GM12872 (cell line): ENCODE measurements at regions not wholly inside any gene's neighbourhood (a gene's known extent, or its start where the extent isn't known, plus 50 kb on each side); places are given as distances from the start of the nearest gene placed in this dataset.

Source experiments
- TF ChIP-seq, protein P1 (sequence below): IDR thresholded peaks from 3 replicates; pipeline ENCODE4 v1.5.1; 2011; ENCODE audit warnings: low read depth, mild to moderate bottlenecking, low read length, moderate library complexity; ENCODE audit not compliant: insufficient read depth

- TF ChIP-seq, protein P1, sequence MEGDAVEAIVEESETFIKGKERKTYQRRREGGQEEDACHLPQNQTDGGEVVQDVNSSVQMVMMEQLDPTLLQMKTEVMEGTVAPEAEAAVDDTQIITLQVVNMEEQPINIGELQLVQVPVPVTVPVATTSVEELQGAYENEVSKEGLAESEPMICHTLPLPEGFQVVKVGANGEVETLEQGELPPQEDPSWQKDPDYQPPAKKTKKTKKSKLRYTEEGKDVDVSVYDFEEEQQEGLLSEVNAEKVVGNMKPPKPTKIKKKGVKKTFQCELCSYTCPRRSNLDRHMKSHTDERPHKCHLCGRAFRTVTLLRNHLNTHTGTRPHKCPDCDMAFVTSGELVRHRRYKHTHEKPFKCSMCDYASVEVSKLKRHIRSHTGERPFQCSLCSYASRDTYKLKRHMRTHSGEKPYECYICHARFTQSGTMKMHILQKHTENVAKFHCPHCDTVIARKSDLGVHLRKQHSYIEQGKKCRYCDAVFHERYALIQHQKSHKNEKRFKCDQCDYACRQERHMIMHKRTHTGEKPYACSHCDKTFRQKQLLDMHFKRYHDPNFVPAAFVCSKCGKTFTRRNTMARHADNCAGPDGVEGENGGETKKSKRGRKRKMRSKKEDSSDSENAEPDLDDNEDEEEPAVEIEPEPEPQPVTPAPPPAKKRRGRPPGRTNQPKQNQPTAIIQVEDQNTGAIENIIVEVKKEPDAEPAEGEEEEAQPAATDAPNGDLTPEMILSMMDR: no peak
These were observed 997.9 kb upstream of the POT1 start for GRCh38 chr7:125927556-125927955.

GRCh38 chr7:125926621-125927020 lies 997.0 kb upstream of the POT1 start:
- TF ChIP-seq, protein P1: no peak

- TF ChIP-seq, protein P1: no peak
These were observed 994.4 kb upstream of the POT1 start for GRCh38 chr7:125924037-125924436.

DNA sequence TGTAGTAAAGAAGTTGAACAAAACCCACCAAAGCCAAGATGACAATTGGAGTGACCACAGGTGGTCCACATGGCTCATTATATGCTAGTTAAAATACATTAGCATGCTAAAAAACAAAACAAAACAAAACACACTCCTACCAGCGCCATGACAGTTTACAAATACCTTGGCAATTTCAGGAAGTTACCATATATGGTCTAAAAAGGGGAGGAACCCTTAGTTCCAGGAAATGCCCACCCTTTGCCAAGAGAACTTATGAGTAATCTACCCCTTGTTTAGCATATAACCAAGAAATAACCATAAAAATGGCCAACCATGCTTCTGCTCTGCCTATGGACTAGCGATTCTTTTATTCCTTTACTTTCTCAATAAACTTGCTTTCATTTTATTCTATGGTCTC lies 979.1 kb upstream of the POT1 start:
- TF ChIP-seq, protein P1: no peak

DNA sequence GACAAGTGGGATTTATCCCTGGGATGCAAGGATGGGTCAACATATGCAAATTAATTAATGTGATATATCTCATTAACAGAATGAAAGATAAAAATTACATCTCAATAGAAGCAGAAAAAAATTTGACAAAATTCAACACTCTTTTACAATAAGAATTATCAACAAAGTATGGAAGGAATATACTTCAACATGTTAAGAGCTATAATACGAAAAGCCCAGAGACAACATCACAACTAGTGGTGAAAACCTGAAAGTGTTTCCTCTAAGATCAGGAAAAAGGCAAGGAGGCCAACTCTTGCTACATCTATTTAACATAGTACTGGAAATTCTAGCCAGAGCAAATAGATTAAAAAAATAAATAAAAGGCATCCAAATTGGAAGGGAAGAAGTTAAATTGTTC lies 970.0 kb upstream of the POT1 start:
- TF ChIP-seq, protein P1: no peak

DNA sequence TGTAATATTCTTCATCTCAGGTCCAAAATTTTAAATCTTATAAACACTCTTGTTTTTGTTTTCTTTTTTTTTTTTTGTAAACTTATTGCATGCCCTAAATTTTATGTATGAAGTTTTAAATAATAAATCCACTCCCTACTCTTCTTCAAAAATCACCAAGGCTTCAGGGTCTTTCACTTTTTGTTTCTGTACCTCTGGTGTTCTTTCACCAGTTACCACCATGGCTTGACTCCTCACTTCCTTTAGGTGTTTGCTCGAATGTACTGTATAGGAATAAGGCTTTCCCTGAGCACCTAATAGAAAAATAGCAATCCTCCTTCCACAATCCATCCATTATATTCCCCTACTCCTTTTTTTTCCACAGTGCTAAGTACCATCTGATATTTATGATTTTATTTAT lies 962.8 kb upstream of the POT1 start:
- TF ChIP-seq, protein P1: no peak

- TF ChIP-seq, protein P1: no peak
These were observed 949.4 kb upstream of the POT1 start for GRCh38 chr7:125878988-125879387.
